ENCODE measurements at regions not wholly inside any gene's neighbourhood (a gene's known extent, or its start where the extent isn't known, plus 50 kb on each side); places are given as distances from the start of the nearest gene placed in this dataset.

- TF ChIP-seq CTCF (IDR thresholded peaks at IDR 0.05; ENCODE audit: low read depth, low read length, missing input control) (no peak), TAF1 (conservative IDR thresholded peaks at IDR 0.05) (no peak)
Observed at GRCh38 chr7:12809476-12809875, 122.0 kb downstream of the ARL4A start.

Data from liver (tissue), 3 donors.